ENCODE measurements at regions not wholly inside any gene's neighbourhood (a gene's known extent, or its start where the extent isn't known, plus 50 kb on each side); places are given as distances from the start of the nearest gene placed in this dataset.

GRCh38 chr5:87008751-87009560 is 258.7 kb upstream of the RASA1 start:
- TF ChIP-seq TAF1 (IDR thresholded peaks at IDR 0.05; ENCODE audit: borderline replicate concordance, low read depth, low read length) (no peak), POLR2AphosphoS5 (IDR thresholded peaks at IDR 0.05; ENCODE audit: low read depth, low read length) (no peak), POLR2A (IDR thresholded peaks at IDR 0.05; ENCODE audit: low read depth, low read length) (no peak)
